ENCODE measurements at regions not wholly inside any gene's neighbourhood (a gene's known extent, or its start where the extent isn't known, plus 50 kb on each side); places are given as distances from the start of the nearest gene placed in this dataset.
"Not testable (repeated sequence)": the region's sequence is repeated elsewhere in the genome, so short reads cannot be mapped to it uniquely, and the experiment has no call there.

GRCh38 chr15:98528046-98528725 lies 120.2 kb upstream of the IGF1R start:
- no peak for DNase-seq

DNA sequence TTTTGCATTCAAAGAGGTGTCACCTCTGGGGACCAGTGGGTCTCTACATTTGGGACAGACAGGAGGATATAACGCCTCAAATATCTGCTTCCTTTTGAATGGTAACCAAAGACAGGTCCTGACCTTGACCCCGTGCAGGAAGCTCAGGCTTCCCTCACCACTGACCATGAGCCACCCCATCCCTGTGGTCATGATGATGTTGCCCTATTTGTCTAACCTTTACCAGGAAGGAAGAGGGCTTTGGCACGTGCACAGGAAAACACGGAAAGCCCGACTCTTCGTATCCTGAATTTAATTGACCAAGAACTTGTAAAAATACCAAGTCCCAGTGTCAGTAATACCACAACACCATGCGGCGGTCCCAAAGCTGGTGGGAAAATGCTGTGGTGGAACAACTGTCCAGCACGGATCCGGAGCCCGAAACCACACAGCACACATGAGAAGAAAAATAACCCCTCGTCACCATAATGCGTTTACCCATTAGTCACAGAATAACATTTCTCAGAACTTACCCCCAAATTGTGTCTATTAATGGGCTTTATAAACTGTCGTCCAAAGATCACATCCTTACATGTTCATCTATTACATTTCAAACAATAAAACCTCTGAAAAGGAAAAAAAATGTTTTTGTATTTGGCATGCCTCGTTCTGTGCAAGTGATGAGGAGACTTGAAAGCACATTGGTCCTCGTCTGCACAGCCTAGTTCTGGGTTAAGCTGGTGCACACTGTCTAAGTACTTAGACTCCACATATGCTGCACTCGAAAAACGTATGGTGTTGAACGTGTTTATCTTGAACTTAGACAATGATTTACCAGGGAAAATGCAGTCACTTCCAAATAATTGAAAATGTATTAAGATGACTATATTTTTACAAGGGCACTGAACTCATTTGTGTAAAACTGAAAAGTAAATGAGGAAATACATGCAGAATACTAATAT lies 118.9 kb upstream of the IGF1R start:
- no peak for DNase-seq

- DNase-seq, result no peak
These were observed 117.8 kb upstream of the IGF1R start for GRCh38 chr15:98530570-98530969.

DNA sequence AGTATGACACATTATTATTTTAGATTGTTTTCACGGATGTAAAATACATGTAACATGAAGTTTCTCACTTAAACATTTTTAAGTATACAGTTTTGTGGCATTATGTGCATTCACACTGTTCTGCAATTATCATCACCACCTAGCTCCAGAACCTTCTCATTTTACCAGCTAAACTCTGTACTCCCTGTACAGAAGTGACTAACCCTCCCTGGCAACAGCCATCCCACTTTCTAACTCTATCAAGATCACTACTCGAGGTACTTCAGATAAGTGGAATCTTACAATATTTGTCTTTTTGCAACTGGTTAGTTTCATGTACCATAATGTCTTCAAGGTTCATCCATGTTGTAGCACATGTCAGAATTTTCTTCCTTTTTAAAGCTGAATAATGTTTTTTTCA lies 116.3 kb upstream of the IGF1R start:
- no peak for DNase-seq

DNA sequence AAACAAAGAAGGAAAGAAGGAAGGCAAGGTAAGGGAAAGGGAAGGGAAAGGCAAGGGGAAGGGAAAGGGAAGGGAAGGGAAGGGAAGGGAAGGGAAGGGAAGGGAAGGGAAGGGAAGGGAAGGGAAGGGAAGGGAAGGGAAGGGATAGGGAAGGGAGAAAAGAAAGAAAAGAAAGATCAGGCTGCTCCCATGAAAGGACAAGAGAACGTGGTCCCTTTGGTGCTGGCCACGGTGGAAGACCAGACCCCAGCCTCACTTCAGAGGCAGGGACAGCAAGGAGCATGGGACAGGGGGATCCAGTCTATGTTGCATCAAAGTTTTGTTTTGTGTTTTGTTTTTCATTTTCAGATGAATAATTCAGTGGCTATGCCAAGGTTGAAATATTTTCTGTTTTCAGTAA lies 111.4 kb upstream of the IGF1R start:
- no peak for DNase-seq

DNA sequence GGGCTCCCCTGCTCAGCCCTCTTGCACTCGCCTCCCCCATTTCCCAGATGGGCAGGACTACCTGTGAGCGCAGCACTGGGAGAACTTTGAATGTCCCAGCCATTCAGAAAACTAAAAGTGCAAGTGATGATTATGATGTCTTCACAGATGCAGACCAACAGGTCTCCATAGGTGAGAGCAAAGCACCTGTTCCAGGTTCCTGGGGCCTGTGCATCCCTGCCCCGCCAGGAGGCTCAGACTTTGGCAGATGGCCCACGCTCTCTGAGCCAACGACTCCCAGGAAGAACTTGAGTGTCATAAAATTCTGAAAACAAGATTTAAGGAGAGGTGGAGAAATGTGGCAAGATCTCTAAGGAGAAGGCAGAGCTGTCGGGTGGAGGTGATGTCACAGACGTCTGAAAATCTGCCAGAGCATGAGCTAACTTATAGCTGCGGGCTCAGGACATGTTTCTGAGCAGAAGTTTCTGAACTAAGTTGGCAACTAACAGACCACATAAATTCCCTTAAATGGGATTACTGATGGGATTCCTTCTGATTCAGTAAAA lies 110.8 kb upstream of the IGF1R start:
- DNase-seq, result no peak

DNA sequence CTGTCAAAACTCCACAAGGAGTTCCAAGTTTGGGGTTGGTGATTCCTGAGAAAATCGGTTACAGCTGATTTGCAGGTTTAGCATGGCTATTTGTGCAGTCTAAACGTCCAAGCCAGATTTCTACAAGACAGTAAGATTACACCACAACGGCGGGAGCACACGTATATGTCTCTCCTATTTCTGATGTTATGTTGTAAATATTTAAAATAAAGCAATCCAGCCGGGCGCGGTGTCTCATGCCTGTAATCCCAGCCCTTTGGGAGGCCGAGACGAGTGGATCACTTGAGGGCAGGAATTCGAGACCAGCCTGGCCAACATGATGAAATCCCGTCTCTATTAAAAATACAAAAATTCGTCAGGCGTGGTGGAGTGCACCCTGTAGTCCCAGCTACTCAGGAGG lies 106.8 kb upstream of the IGF1R start:
- DNase-seq, result no peak

DNA sequence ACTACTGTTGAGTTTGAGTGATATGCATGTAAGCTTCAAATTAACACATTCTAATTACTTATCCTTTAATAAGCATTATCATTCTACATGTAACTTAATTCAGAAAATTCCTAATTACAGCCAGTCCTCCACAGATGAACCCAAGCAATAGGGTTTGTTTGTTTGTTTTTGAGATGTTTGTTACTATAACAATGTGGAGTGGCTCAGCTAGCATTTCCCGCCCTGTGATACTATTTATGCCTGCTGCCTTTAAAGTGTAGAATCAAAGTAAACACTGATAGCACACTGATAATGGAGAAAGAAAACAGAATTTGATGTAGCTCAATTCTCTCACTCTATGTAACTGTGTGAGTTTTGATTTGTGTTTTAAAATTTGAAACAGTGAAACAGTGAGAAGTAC lies 105.1 kb upstream of the IGF1R start:
- DNase-seq, result no peak

DNA sequence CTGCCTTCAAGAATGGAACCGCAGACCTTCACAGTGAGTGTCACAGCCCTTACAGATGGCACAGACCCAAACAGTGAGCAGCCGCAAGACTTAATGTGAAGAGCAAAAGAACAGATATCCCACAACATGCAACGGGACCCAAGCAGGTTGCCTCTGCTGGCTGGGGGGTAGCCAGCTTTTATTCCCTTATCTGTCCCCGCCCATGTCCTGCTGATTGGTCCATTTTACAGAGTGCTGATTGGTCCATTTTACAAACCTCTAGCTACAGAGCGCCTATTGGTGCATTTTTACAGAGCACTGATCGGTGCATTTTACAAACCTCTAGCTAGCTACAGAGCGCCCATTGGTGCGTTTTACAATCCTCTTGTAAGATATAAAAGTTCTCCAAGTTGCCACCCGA lies 102.0 kb upstream of the IGF1R start:
- no peak for DNase-seq

GRCh38 chr15:98547275-98547674 lies 101.1 kb upstream of the IGF1R start:
- no peak for DNase-seq

DNA sequence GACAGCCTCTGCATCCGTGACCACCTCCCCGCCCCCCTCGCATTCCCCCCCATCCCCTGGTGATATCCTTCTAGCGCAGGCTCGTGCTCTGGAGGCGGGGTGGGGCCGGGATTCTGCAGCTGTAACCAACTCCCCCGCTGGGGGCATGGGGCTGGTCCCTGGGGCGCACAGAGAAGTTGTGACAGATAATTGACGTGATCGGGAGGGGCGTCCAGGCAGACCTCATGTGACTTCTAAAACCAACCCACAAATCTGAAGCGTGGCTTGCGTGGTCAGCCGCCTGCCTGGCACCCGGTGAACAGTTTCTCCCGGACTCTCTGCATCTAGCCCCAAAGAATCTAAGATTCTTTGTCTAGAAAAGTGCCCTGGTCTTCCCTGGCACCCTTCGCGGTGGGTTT lies 100.6 kb upstream of the IGF1R start:
- DNase-seq, result no peak

DNA sequence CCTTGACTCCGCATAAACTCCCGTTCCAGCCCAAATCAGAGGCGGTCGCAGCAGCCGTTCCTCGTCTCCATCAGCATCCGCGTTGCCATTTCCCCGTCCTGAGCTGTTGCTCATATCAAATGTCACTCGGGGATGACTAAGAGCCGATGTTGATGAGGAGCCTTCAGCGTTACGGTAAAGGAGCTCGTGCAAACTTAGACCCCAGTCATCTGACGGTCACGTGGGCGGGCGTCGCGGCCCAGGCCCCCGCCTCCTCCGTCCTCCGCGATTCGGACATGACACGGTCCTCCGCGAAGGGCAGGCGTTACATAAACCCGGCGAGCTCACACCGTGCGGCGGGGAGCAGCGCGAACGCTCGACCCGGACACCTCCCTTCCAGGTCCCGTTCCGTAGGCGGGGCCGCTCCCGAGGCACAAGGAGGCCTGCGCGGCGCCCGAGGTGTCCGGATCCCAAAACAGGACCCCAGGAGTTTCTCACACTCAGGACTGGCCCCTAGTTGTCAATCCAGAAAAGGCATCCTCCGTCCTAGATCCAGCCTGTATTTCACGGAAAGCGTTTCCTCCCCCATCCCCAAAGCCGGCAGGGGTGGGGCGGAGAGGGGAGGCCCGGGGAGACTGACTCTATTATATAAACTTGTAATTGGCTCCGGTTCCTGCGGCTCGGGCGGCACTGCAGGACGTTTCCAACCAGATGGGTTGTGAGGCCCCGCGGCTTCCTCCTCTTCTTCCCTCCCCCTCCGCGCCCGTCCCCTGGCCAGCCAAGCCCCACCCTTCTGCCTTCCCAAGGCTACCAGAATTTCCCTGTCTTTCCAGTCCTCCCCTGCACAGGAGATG lies 100.0 kb upstream of the IGF1R start:
- DNase-seq, result no peak

DNA sequence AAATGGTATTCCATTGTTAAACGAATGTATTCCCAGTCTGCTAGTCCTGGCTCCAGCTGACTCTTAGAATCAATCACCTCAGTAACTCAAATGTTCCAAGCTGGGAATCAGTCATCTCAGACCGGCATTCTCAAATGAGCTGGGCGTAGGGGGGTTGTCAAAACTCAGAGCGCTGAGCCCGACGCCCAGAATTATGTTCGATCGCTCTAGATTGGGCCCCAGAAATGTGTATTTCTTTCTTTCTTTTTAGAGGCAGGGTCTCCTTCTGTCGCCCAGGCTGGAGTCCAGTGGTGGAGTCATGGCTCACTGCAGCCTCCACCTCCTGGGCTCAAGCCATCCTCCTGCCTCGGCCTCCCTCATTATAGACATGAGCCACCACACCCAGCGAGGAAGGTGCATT lies 99.3 kb upstream of the IGF1R start:
- DNase-seq, result no peak

GRCh38 chr15:98549741-98550140 lies 98.6 kb upstream of the IGF1R start:
- no peak for DNase-seq

- not testable (repeated sequence) for DNase-seq
These were observed 98.0 kb upstream of the IGF1R start for GRCh38 chr15:98550363-98550762.

DNA sequence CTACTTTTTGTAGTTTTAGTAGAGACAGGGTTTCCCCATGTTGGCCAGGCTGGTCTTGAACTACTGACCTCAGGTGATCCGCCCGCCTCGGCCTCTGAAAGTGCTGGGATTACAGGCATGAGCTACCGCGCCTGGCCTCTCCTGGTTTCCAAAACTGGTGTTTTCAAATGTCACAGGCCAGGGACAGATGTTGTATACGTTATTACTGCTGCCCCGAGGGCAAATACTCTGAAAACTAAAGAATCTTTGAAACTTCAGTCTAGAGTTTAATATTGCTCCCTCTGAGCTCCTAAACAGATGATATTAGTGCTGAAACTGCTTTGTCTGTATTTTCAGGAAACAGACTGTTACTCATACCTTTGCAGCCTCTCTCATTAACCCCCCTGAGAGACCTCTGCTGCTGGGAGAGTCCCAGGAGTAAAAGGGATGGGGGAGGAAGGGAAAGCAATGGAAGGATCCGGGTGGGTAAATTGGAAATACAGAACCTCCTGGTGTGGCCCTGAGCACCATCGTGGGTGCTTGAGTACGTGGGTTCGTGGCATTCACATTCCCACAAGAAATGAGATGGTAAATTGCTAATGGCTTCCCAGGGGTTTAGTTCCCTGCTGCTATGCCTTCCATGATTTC lies 96.3 kb upstream of the IGF1R start:
- no peak for DNase-seq

DNA sequence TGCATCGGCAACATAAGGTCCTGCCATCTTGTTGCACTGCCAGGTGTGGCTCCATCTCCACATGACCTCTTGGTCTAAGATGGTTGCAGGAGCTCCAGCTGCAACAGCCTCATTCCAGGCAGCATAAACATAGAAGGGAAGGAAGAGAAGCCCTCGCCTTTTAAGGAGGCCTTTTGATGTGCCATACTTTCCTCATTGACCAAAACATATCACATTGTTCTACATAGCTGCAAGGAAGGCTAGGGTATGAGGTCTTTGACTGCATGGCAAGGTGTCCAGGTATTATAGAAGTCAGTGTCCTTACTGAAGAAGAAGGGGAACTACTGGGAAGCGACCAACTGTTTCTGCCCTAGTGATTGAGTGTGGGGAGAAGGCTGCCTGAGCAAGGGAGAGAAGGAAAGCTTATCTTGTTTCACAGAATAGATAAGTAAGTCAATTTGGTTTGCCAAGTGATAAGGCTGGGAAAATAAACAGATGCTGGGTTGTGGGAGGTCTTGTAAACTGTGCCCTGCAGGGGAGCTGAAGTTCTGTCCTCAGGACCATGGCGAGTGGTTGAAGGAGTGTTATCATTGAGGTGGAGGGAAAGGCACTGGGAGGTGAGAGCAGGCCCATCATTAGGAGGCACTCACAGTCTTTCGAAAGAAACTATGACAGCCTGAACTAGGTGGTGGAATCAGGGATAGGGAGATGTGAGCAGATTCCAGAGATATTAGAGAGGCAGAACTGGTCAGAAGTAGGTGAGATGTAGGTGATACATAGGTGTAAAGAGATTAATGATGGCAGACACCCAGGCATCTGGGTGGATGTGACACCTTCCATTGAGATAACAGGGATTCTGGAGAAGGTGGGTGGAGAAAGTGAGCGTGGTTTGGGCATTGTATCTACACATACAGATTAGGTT lies 93.8 kb upstream of the IGF1R start:
- no peak for DNase-seq

DNA sequence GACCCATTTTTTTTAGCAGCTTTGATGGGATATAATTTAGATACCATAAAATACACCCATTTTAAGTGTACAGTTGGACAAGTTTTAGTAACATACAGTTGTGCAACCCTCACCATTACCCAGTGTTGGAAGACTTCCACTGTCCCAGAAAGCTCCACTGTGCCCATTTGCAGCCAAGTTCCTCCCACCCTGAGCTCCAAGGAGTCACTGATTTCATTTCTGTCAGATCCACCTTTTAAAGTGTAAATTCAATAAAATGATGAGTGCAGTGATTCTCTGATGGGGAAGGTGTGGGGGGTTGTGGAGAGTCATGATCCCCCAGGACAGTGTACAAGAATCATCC lies 93.2 kb upstream of the IGF1R start:
- DNase-seq, result no peak

DNA sequence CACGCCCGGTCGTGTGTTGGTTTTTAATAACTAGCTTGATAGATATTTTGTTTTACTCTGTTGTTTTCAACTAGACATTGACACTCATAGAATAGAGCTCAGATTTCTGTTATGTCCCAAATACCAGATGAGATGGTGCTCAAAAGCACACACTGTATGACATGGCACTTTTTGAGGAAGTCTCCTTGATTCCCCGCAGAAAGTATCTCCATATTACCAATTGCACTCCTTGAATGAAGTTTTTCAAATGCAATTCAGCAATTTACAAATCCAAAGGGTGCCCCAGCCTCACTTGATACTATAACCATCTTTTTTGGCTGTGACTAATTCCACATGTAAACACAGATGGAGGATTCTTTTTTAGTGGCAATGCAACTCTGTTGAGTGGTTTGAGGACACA lies 92.0 kb upstream of the IGF1R start:
- no peak for DNase-seq

DNA sequence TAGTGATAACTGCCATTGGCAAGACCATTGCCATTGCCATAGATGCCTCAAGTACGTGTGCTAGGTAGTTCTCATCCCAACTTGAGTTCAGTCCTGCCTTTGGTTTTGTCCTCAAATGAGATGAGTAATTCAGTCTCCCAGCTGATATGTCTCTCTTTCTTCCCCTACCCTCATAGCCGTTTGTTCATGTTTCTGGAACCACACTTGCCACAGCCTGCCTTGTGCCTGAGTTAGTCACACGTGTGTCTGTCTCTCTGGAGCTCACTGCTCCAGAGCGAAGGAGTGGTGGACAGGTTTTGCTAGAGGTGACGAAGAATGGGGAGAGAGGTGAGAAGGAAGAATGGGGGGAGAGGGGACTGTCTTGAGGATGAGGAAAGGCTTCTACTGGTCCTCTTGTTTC lies 88.0 kb upstream of the IGF1R start:
- DNase-seq, result no peak

DNA sequence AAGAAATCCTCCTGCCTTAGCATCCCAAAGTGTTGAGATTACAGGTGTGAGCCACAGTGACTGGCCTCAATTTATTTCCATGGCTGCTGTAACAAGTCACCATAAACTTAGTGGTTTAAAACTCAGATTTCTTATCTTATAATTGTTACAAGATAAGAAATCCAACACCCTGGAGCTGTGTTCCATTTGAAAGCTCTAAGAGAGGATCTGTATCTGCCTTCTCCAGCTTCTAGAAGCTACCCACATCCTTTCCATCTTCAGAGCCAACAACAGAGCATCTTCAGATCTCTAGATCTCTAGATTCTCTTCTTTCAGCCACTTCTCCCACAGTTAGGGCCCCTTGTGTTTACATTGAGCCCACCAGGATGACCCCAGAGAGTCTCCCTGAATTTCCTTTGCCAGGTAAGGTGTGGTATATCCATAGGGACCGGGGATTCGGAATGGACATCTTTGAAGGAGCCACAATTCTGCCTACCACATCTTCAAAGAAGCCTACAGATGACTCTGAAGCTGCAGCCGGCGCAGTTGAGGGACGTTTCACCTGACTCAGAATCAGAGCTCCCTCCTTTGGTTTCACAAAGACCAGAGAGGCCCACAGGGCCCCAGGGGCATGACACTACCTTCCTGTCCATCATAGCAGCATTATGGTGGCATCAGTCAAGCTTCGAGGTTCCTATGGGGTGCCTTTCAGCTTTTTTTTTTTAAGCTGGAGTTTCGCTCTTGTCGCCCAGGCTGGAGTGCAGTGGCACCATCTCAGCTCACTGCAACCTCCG lies 87.0 kb upstream of the IGF1R start:
- DNase-seq, result no peak
